HepG2 (cell line): ENCODE measurements at regions not wholly inside any gene's neighbourhood (a gene's known extent, or its start where the extent isn't known, plus 50 kb on each side); places are given as distances from the start of the nearest gene placed in this dataset.

Source experiments
- ATAC-seq: fragments of 200-7000 bp; cut with Tn5 transposase; 3 replicates; pipeline ENCODE4 v1.9.1; 2020; ENCODE audit warnings: mild to moderate bottlenecking, moderate library complexity
- BruUV-seq: library from RNA; stranded (reverse); fragments of 400-500 nt; replicated peaks from 2 replicates; lab custom pipeline; 2021; lab: Mats Ljungman, UMichigan
- CTCF ChIA-PET: fragments of 300-600 bp; formaldehyde crosslinking; extraction: SDS; loops from one replicate; lab custom pipeline; 2021; ENCODE audit warnings: low total read pairs, inconsistent platforms, low intra/inter-chr PET ratio; lab: Yijun Ruan, JAX
- POLR2A ChIA-PET: fragments of 350-600 bp; sonication (Branson Sonifier 250); formaldehyde crosslinking; loops from one replicate; lab custom pipeline; 2020; ENCODE audit warnings: antibody characterized with exemption, inconsistent platforms; lab: Yijun Ruan, JAX
- DNase-seq: peaks from one replicate; pipeline ENCODE4 v3.0.0-alpha.2; 2015; ENCODE audit warnings: low spot score
- FAIRE-seq: peaks from 3 replicates; lab custom pipeline; 2011; peaks lifted over from hg19 to GRCh38; lab: Jason Lieb, UNC
- H2AFZ ChIP-seq: one replicate; pipeline ENCODE4 v1.6.1; 2011; ENCODE audit warnings: low read length, inconsistent platforms
- H3K27ac ChIP-seq: fragments of 300-600 bp; 3 replicates; pipeline ENCODE4 v1.8.0; 2011; ENCODE audit warnings: mixed run types, mild to moderate bottlenecking, mixed read lengths, low read length, inconsistent platforms; ENCODE audit not compliant: insufficient read depth; ENCODE audit errors: extremely low read length
- H3K27me3 ChIP-seq, 2 experiments: fragments of 200-600 bp in 1 of 2; 2 replicates in 1 of 2; 3 replicates in 1 of 2; pipeline versions ENCODE4 v1.6.0 to v1.8.0; 2011; ENCODE audit warnings: low read length in 2 of 2, mild to moderate bottlenecking in 2 of 2, moderate library complexity in 2 of 2, inconsistent platforms in 1 of 2; ENCODE audit not compliant: insufficient read depth in 2 of 2, control insufficient read depth in 1 of 2
- H3K36me3 ChIP-seq, 2 experiments: fragments of 200-600 bp in 1 of 2; replicated peaks in 1 of 2; 2 replicates in 1 of 2; 3 replicates in 1 of 2; pipeline versions ENCODE4 v1.5.1 to v1.8.0; 2011; ENCODE audit warnings: low read length in 2 of 2, inconsistent platforms in 1 of 2; ENCODE audit not compliant: insufficient read depth in 2 of 2, control insufficient read depth in 1 of 2
- H3K4me1 ChIP-seq: 2 replicates; pipeline ENCODE4 v1.5.1; 2012; ENCODE audit warnings: low read length, inconsistent platforms; ENCODE audit not compliant: insufficient read depth
- H3K4me2 ChIP-seq: 2 replicates; pipeline ENCODE4 v1.6.0; 2011; ENCODE audit warnings: low read depth, low read length, inconsistent platforms
- H3K4me3 ChIP-seq, 3 experiments: fragments of 200-600 bp in 1 of 3; sonication (generic), shearing (Covaris generic) in 1 of 3; replicated peaks in 1 of 3; 2 replicates each; pipeline ENCODE4 v1.5.1; 2011 to 2016; ENCODE audit warnings: low read length in 3 of 3, inconsistent platforms in 2 of 3, low read depth in 2 of 3, mild to moderate bottlenecking in 2 of 3, control low read depth in 1 of 3, mixed read lengths in 1 of 3; ENCODE audit not compliant: insufficient read depth in 1 of 3
- H3K79me2 ChIP-seq: one replicate; pipeline ENCODE4 v1.6.1; 2011; ENCODE audit warnings: low read length, inconsistent platforms; ENCODE audit not compliant: insufficient read depth
- H3K9ac ChIP-seq: 2 replicates; pipeline ENCODE4 v1.6.0; 2011; ENCODE audit warnings: mild to moderate bottlenecking, low read depth, low read length, inconsistent platforms; ENCODE audit not compliant: insufficient read depth
- H3K9me3 ChIP-seq: 2 replicates; pipeline ENCODE4 v1.5.1; 2012; ENCODE audit warnings: mild to moderate bottlenecking, low read length
- H4K20me1 ChIP-seq: 2 replicates; pipeline ENCODE4 v1.6.0; 2011; ENCODE audit warnings: inconsistent platforms, mild to moderate bottlenecking, low read length, moderate library complexity; ENCODE audit not compliant: insufficient read depth
- NR2F1 ChIP-seq, 2 experiments: fragments of 450-650 bp in 1 of 2; formaldehyde crosslinking in 1 of 2; IDR thresholded peaks; 2 replicates each; pipeline versions ENCODE4 v1.5.0 to v1.6.1; 2016 to 2020; ENCODE audit warnings: mild to moderate bottlenecking in 1 of 2, missing compliant biosample characterization in 1 of 2, missing genetic modification reagents in 1 of 2, moderate library complexity in 1 of 2
- SOX6 ChIP-seq, 2 experiments: fragments of 450-650 bp in 1 of 2; sonication (generic) in 1 of 2; formaldehyde crosslinking in 1 of 2; IDR thresholded peaks; 2 replicates each; pipeline versions ENCODE4 v1.4.0 to v1.6.1; 2017 to 2020; ENCODE audit warnings: antibody characterized with exemption in 1 of 2, mild to moderate bottlenecking in 1 of 2, missing genetic modification reagents in 1 of 2
- ZBTB3 ChIP-seq: sonication (generic); formaldehyde crosslinking; IDR thresholded peaks from 2 replicates; pipeline ENCODE4 v1.4.0; 2020; ENCODE audit warnings: low read depth, mild to moderate bottlenecking, moderate library complexity, missing genetic modification reagents, borderline replicate concordance
- ZFY ChIP-seq: sonication (generic); formaldehyde crosslinking; IDR thresholded peaks from 2 replicates; pipeline ENCODE4 v1.4.0; 2020; ENCODE audit warnings: missing genetic modification reagents
- WGBS: methylation state at CpG from one replicate; pipeline ENCODE4 v1.1.6; 2017; ENCODE audit warnings: low lambda C conversion rate; 5-methylcytosine and 5-hydroxymethylcytosine counted together
- in situ Hi-C: cut with HindIII; loops from 2 replicates; pipeline ENCODE4 v1.10.0; 2017; ENCODE audit warnings: low pct_unique_long_range_greater_than_20kb; ENCODE audit not compliant: extremely low pct_ligation_motif_present
- intact Hi-C: fragments of 100-400 bp; cut with micrococcal nuclease; formaldehyde crosslinking; loops from one replicate; pipeline ENCODE4 v1.10.0; 2022; ENCODE audit not compliant: unreplicated experiment
- TF ChIP-seq, protein P1 (sequence below): sonication (generic); formaldehyde crosslinking; IDR thresholded peaks from 2 replicates; pipeline ENCODE4 v1.8.1; 2023; ENCODE audit warnings: mild to moderate bottlenecking, missing genetic modification reagents

GRCh38 chr12:46693518-46693917 is 132.3 kb downstream of the SLC38A4 start:
- Histone ChIP-seq H3K4me2 (no peak overlapping the region), H3K27me3 (no peaks in the 10 kb centered on the region), H3K27ac (no peak overlapping the region), H3K36me3 (no peaks in the 10 kb centered on the region), H3K4me1 (no peaks in the 10 kb centered on the region), H3K9me3 (no peaks in the 10 kb centered on the region), H3K9ac (no peak overlapping the region), H3K4me3 (no peak overlapping the region), H2AFZ (no peak overlapping the region), H3K79me2 (no peaks in the 10 kb centered on the region), H4K20me1 (no peaks in the 10 kb centered on the region)
- BruUV-seq: no TSS peak
- WGBS: 12% methylated on average over 2 of the region's 2 CpGs
- in situ Hi-C loops (no loop called here), intact Hi-C loops (no loop called here)
- ChIA-PET CTCF (no interaction called here), POLR2A (no interaction called here)
- FAIRE-seq: no peak
- DNase-seq: no peak
- no peak for ATAC-seq
- no peak for TF ChIP-seq NR2F1 (CRISPR knock-in tag; IDR thresholded peaks at IDR 0.05)
- TF ChIP-seq SOX6 (IDR thresholded peaks at IDR 0.05): no peak
- TF ChIP-seq SOX6 (CRISPR knock-in tag; IDR thresholded peaks at IDR 0.05): no peak

GRCh38 chr12:46693034-46693433 is 132.8 kb downstream of the SLC38A4 start:
- H3K79me2 ChIP-seq: no peaks in the 10 kb centered on the region
- ChIA-PET POLR2A (no interaction called here), CTCF (no interaction called here)
- no peak for FAIRE-seq
- TF ChIP-seq, protein P1, sequence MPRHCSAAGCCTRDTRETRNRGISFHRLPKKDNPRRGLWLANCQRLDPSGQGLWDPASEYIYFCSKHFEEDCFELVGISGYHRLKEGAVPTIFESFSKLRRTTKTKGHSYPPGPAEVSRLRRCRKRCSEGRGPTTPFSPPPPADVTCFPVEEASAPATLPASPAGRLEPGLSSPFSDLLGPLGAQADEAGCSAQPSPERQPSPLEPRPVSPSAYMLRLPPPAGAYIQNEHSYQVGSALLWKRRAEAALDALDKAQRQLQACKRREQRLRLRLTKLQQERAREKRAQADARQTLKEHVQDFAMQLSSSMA (CRISPR knock-in tag): no peak
- TF ChIP-seq ZBTB3 (no peak), ZFY (CRISPR knock-in tag) (no peak)
- TF ChIP-seq, all 625 proteins: peak for 0
- Histone ChIP-seq H3K9me3 (no peaks in the 10 kb centered on the region), H3K9ac (no peak overlapping the region), H4K20me1 (no peaks in the 10 kb centered on the region), H3K4me2 (no peak overlapping the region), H3K27me3 (no peaks in the 10 kb centered on the region), H3K36me3 (no peaks in the 10 kb centered on the region), H3K4me3 (no peak overlapping the region), H3K4me1 (no peaks in the 10 kb centered on the region), H2AFZ (no peak overlapping the region), H3K27ac (no peak overlapping the region)
- intact Hi-C loops (no loop called here), in situ Hi-C loops (no loop called here)
- no peak for ATAC-seq
- WGBS: 55% methylated on average over 4 of the region's 4 CpGs
- BruUV-seq: no TSS peak
- DNase-seq: no peak
